Lower leg skin (tissue), 4 donors: ENCODE measurements at regions not wholly inside any gene's neighbourhood (a gene's known extent, or its start where the extent isn't known, plus 50 kb on each side); places are given as distances from the start of the nearest gene placed in this dataset.

Experiments
- DNase-seq, 2 donors: peaks; one replicate each; pipeline ENCODE4 v3.0.0-alpha.2; 2019; ENCODE audit warnings: low spot score in 2 of 2
- H3K4me3 ChIP-seq: fragments of 200-600 bp; sonication (generic); 2 replicates; pipeline ENCODE4 v1.5.1; 2017; ENCODE audit warnings: mild to moderate bottlenecking, low read depth; ENCODE audit not compliant: poor library complexity, severe bottlenecking
- CTCF ChIP-seq, 3 donors: fragments of 450-650 bp; IDR thresholded peaks; one replicate each; pipeline ENCODE4 v1.5.1; 2016; ENCODE audit warnings: antibody characterized with exemption in 3 of 3, mild to moderate bottlenecking in 3 of 3, moderate library complexity in 2 of 3
- POLR2A ChIP-seq, 2 donors: fragments of 450-650 bp; IDR thresholded peaks; one replicate each; pipeline ENCODE4 v1.6.1; 2016 to 2017; ENCODE audit warnings: antibody characterized with exemption in 2 of 2, mild to moderate bottlenecking in 1 of 2, moderate library complexity in 1 of 2
- WGBS, 2 donors: methylation state at CpG; one replicate each; pipeline ENCODE4 v1.1.5; 2018; 5-methylcytosine and 5-hydroxymethylcytosine counted together
- intact Hi-C: fragments of 100-400 bp; cut with DNase I; formaldehyde crosslinking; loops from one replicate; pipeline ENCODE4 v1.15.0; 2023; ENCODE audit warnings: low total_unique reads

- TF ChIP-seq CTCF (IDR thresholded peaks at IDR 0.05) (no peak), POLR2A (IDR thresholded peaks at IDR 0.05) (no peak)
- H3K4me3 ChIP-seq: no peak overlapping the region
- no peak for DNase-seq
- WGBS, 2 donors: 14 to 18% methylated on average over 1 of the region's 1 CpG
- intact Hi-C loops: no loop called here
These were observed 439.4 kb downstream of the KCNJ18 start for GRCh38 chr17:22131740-22132139.

GRCh38 chr17:22138861-22139469 lies 446.6 kb downstream of the KCNJ18 start:
- WGBS, 2 donors: 13 to 27% methylated on average over 2 of the region's 2 CpGs
- no peak for DNase-seq
- intact Hi-C loops: no loop called here
- H3K4me3 ChIP-seq: no peak overlapping the region
- no peak for TF ChIP-seq POLR2A (IDR thresholded peaks at IDR 0.05)
- no peak for TF ChIP-seq CTCF (IDR thresholded peaks at IDR 0.05)

GRCh38 chr17:22142091-22142490 lies 449.8 kb downstream of the KCNJ18 start:
- intact Hi-C loops: no loop called here
- 36 to 46% methylated on average over 10 of the region's 10 CpGs for WGBS, 2 donors
- TF ChIP-seq CTCF (IDR thresholded peaks at IDR 0.05) (no peak), POLR2A (IDR thresholded peaks at IDR 0.05) (no peak)
- H3K4me3 ChIP-seq: no peak overlapping the region
- DNase-seq: no peak

GRCh38 chr17:22145605-22146178 lies 453.4 kb downstream of the KCNJ18 start:
- TF ChIP-seq CTCF (IDR thresholded peaks at IDR 0.05) (no peak), POLR2A (IDR thresholded peaks at IDR 0.05) (no peak)

GRCh38 chr17:22158364-22158763 lies 466.0 kb downstream of the KCNJ18 start:
- intact Hi-C loops: no loop called here
- 53 to 55% methylated on average over 1 of the region's 1 CpG for WGBS, 2 donors
- no peak for DNase-seq
- TF ChIP-seq CTCF (IDR thresholded peaks at IDR 0.05): no peak
- TF ChIP-seq POLR2A (IDR thresholded peaks at IDR 0.05): no peak
- no peak overlapping the region for H3K4me3 ChIP-seq

More at GRCh38 chr17:22145605-22146178, 453.4 kb downstream of the KCNJ18 start:
- 73% methylated on average over 13 of the region's 13 CpGs for WGBS, 2 donors
- no peak for DNase-seq
- no peak overlapping the region for H3K4me3 ChIP-seq
- intact Hi-C loops: no loop called here

- intact Hi-C loops: no loop called here
- TF ChIP-seq CTCF (IDR thresholded peaks at IDR 0.05): no peak
- TF ChIP-seq POLR2A (IDR thresholded peaks at IDR 0.05): no peak
- 85 to 92% methylated on average over 7 of the region's 7 CpGs for WGBS, 2 donors
- no peak for DNase-seq
- no peak overlapping the region for H3K4me3 ChIP-seq
These were observed 469.1 kb downstream of the KCNJ18 start for GRCh38 chr17:22161376-22161775.
